ENCODE measurements at regions not wholly inside any gene's neighbourhood (a gene's known extent, or its start where the extent isn't known, plus 50 kb on each side); places are given as distances from the start of the nearest gene placed in this dataset.
A peak's percentile ranks its signal among the peaks of the same experiment; 100 is the strongest.

DNA sequence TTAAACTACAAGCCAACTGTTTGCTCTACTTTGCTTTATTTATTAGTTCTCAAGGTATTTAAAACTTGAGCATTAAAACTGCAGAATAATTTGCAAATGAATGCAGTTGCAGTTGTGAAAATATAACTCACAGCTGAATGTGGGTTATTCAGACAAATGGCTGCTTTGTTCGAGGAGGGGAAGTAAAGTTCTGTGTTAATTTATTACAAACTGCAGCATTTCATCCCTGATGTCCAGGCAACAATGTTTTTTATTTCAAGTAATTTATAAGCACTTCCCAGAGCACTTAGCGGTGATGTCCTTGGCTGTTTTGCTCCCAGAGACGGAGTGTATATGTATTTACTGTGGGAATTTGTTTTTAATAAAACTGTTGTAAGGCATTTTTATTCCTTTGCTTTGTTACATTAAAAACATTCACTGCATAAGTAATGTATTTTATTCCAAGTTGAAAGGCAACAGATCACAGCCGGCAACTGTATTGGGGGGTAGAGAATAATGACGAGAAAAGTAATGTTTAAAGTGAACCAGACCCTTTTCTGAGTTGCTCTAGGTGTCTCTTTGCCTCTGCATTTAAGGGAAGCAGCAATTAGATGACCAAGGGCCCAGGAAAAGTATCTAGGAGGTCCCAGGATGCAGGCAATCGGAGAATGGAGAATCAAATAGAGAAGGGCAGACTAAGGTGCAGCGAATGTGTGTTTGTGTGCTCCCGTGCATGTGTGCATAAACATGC, 291.2 kb upstream of the SALL1 start:
- no peak for DNase-seq

DNA sequence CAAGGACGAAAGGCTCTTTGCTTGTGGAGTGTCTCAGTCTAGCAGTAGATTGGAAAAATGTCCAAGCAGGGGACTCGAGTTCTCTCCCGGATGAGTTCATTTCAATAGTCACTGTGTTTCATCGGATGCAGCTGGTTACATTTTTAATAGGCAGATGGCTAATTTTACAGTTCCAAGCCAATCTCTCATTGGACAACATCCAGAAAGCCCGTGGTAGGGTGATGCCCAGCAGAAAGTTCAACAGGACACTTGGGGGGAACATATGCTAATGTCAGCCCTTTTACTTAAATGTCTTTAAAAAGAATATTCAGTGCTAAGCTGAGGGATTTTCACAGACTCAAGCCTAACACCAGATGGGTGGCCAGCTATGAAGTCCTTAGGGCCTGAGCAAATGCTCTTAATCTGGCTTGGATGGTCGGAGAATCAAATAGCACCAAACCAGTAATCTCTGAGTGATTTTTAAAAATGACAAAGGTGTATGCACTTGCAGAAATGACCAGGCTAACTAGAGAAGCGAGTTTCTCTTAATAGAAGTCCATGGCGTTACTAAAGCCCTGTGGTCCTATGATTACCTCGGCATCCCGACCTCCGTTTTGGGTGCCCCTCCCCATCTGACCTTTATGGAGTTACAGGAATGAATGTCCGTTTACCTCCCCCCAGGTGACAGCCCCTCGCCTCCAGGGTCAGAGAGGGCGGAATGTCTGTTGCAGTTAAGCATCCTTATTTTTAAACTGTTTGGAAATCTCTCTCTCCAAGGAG, 289.2 kb upstream of the SALL1 start:
- no peak for DNase-seq

GRCh38 chr16:51439271-51439670, 288.2 kb upstream of the SALL1 start:
- DNase-seq, result no peak

DNA sequence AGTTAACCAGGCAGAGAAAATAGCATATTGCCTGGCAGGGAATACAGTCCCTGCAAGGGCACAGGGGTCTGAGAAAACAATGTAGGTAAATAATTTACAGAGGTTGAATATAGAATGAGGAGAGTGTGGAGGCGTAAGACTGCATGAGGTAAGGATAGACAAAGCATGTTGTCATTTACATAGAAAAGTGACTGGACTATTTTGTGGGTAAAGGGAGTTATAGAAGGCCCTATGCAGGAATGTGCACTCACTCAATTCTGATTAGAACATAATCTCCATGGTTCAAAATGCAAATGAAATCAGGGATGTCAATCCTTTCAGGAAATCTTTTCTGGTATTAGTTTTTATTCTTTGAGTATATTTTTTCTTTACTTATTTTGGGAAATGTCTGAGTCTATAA, 285.7 kb upstream of the SALL1 start:
- DNase-seq, result no peak

GRCh38 chr16:51434567-51435198, 283.6 kb upstream of the SALL1 start:
- no peak for DNase-seq

GRCh38 chr16:51433599-51433998, 282.5 kb upstream of the SALL1 start:
- no peak for DNase-seq

DNA sequence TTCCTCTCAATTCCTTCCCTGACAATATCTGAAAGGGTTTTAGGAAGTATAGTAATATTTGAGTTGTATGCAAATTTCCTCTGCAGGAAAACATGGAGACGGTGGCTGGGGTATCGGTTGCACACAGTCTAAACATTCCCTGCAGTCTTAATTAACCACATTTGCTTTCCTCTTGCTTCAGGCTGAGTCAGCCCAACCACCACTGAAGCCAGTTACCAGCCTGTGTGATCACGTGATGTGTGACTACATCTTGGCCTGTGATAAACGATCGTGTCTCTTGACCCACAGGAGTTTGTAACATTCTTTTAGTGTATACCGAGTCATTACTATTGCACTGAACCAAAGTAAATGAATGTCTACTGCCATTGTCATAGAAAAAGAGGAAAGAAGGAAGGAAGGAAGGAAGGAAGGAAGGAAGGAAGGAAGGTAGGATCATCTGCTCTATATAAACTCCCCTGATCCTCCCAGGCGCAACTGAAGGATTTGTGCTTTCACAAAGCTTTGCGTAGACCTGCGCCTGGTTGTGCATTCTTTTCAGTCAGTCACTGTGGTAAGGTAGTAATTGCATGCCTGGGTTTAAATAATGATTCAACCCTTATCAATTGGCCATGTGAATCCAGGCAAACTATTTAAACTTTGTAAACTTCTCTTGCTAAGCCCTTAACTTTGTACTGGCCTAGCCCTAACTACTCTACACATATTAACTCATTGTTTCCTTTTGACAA, 280.6 kb upstream of the SALL1 start:
- peak; percentile 79 to 81 for DNase-seq

GRCh38 chr16:51430716-51431369, 279.8 kb upstream of the SALL1 start:
- DNase-seq, result no peak

DNA sequence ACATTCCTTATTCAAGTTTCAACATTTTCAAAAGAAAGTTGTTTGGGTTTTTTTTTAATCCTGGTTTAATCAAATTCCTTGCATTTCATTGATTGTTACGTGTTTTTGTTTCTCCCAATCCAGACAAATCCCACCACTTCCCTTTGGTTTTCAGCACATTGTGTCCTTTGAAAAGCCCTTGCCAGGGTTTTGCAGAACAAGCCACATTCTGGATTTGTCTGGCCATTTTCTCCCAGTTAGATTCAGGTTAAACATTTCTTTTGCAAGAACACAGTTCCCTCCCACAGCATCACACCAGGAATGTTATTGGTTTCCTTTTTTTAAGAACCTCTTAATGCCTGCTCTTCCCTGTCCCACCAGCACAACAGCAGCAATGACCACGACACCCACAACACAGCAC, 278.0 kb upstream of the SALL1 start:
- DNase-seq, result no peak

- DNase-seq, result no peak
These were observed 276.0 kb upstream of the SALL1 start for GRCh38 chr16:51427085-51427484.

GRCh38 chr16:51426276-51426675, 275.2 kb upstream of the SALL1 start:
- no peak for DNase-seq

GRCh38 chr16:51420247-51420646, 269.2 kb upstream of the SALL1 start:
- no peak for DNase-seq

DNA sequence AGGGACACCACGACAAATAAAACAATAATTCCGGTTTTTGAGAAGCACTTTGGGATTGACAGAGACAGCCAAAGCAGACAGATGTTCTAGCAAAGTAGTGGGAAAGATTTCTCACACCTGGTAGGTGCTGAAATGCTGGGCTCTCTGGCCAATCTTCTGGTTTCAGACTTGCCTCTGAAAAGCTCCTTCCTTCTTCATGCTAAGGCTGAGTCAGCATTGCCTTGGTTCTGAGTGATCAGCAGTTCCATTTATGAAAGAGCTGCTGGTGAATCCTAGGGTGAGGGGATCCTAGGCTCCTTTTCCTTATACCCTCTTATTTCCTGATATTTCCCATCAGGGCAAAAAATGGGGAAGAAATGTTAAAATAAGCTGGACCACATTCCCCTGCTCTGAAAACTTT, 268.7 kb upstream of the SALL1 start:
- DNase-seq, result no peak

GRCh38 chr16:51418258-51418657, 267.2 kb upstream of the SALL1 start:
- DNase-seq, result no peak

DNA sequence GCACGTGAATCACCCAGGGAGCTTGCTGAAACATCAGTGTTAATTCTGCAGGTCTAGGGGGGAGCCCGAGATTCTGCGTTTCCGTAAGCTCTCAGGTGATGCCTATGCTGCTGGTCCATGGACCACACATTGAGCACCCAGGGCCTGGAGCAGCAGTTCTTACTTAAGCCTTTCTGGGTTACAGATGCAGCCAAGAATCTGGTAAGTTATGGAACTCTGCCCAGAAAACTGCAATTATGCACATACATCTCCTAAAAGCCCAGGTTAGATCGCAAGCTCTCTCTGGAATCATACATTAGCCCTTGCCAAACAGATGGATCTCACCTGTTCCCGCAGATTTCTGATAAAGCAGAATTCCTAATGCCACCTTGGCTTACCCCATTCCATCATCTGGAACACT, 265.9 kb upstream of the SALL1 start:
- no peak for DNase-seq

DNA sequence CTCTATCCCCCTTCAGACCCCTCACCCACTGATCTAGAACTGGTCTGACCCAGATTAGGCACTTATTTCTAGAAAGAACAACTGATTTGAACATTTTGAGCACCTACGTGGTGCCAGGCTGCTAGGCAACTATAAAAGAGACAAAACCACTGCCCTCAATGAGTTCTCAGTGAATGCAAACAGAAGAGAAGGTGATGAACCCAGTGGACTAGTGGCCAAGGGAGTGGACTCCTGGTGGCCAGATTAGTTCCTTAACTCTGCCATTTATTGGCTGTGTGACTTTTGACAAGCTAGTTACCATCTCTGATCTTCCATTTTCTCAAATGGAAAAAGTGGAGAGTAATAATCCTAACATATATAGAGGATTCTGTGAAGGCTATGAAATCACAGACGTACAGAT, 259.1 kb upstream of the SALL1 start:
- DNase-seq, result no peak

GRCh38 chr16:51409001-51409675, 258.1 kb upstream of the SALL1 start:
- DNase-seq, result no peak

DNA sequence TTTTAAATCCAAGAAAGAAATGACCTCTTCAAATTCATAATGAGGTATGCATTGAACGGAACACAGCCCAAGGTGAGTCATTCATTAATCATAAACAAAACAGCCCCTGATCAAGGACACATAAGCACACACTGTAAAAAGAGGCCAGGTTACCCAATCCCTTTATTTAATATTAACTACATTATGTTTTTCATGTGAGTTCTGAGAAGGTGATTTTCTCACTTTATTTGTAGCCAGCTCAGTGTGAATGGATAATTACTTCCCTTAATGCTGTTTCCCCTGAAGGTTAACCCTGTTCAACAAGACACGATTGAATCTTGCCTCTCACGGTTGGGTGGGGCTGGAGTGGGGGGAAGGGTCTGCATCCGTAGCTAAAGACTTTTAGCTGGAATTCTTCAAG, 257.3 kb upstream of the SALL1 start:
- no peak for DNase-seq

DNA sequence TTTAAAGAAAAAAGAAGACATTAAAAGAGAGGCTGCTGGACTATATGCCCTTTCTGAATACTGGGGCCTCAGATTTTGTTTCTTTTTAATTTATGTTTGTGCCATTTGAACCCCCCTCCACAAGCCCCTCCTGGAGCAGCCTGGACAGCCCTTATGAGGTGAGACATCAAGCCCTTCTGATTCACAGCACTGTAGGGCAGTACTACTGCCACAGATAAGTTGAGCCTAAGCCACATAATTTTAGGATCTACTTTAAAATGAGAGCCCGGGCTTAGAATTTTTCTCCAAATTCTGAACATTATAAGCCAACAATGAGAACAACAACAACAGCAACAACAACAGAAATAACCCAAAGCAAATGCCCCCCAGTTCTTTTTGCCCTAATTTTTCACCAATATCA, 256.9 kb upstream of the SALL1 start:
- DNase-seq, result no peak

DNA sequence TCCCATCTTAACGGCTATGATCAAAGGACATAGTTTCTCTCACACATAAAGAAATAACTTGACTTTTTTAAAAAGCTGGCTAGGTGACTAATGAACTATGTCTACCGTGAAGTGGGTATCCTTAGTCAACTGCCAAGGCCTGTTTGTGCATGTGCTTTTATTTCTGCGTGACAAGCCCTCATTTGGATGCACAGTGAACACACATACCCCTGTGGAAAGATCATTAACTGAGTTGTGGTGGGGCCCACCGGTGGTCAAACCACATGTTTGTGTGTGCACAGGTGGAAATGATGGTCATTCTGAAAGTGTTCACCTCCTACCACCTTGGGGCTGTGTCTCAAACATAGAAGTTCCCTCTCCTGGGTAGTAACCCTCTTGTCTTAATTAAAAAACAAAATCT, 256.1 kb upstream of the SALL1 start:
- no peak for DNase-seq

- DNase-seq, result no peak
These were observed 254.3 kb upstream of the SALL1 start for GRCh38 chr16:51405361-51405760.

- no peak for DNase-seq
These were observed 253.3 kb upstream of the SALL1 start for GRCh38 chr16:51404386-51404785.

All from NCI-H526 (cell line).